Testis (tissue), 2 donors: ENCODE measurements at regions not wholly inside any gene's neighbourhood (a gene's known extent, or its start where the extent isn't known, plus 50 kb on each side); places are given as distances from the start of the nearest gene placed in this dataset.

Experiments
- POLR2A ChIP-seq: fragments of 450-650 bp; IDR thresholded peaks from one replicate; pipeline ENCODE4 v1.6.1; 2017; ENCODE audit warnings: antibody characterized with exemption, mild to moderate bottlenecking, moderate library complexity
- TF ChIP-seq, protein P1 (sequence below), 3 experiments: fragments of 450-650 bp in 2 of 3; fragments of 200-600 bp in 1 of 3; sonication (generic) in 1 of 3; IDR thresholded peaks; one replicate each; pipeline ENCODE4 v1.5.1; 2016 to 2019; ENCODE audit warnings: antibody characterized with exemption in 3 of 3, mild to moderate bottlenecking in 2 of 3, moderate library complexity in 1 of 3

GRCh38 chrX:17299206-17299605 is 75.8 kb upstream of the NHS start:
- TF ChIP-seq, protein P1, sequence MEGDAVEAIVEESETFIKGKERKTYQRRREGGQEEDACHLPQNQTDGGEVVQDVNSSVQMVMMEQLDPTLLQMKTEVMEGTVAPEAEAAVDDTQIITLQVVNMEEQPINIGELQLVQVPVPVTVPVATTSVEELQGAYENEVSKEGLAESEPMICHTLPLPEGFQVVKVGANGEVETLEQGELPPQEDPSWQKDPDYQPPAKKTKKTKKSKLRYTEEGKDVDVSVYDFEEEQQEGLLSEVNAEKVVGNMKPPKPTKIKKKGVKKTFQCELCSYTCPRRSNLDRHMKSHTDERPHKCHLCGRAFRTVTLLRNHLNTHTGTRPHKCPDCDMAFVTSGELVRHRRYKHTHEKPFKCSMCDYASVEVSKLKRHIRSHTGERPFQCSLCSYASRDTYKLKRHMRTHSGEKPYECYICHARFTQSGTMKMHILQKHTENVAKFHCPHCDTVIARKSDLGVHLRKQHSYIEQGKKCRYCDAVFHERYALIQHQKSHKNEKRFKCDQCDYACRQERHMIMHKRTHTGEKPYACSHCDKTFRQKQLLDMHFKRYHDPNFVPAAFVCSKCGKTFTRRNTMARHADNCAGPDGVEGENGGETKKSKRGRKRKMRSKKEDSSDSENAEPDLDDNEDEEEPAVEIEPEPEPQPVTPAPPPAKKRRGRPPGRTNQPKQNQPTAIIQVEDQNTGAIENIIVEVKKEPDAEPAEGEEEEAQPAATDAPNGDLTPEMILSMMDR (IDR thresholded peaks at IDR 0.05): no peak
- TF ChIP-seq POLR2A: no peak
